ENCODE measurements at regions not wholly inside any gene's neighbourhood (a gene's known extent, or its start where the extent isn't known, plus 50 kb on each side); places are given as distances from the start of the nearest gene placed in this dataset.
A peak's percentile ranks its signal among the peaks of the same experiment; 100 is the strongest.
"Not testable (repeated sequence)": the region's sequence is repeated elsewhere in the genome, so short reads cannot be mapped to it uniquely, and the experiment has no call there.

- DNase-seq (ENCODE audit: low spot score), result no peak
Measured at GRCh38 chr16:80259290-80259805, 281.4 kb upstream of the DYNLRB2 start.

- no peak for DNase-seq (ENCODE audit: low spot score)
Measured at GRCh38 chr16:80258407-80258806, 282.4 kb upstream of the DYNLRB2 start.

DNA sequence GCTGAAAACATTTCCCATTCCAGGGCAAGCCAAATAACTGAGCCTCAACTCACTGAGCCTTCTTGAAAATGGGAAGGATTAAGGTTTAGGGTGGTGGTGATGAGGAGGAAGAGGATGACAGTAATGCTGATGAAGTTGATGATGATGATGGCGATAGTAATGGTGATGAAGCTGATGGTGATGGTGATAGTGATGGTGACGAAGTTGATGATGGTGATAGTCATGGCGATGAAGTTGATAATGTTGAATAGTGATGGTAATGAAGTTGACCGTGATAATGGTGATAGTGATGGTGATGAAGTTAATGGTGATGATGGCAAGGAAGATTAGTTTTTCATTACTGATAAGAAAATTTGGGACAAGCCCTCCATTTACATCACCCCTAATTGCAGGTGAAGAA lies 285.8 kb upstream of the DYNLRB2 start:
- no peak for DNase-seq (ENCODE audit: low spot score)

- DNase-seq (ENCODE audit: low spot score), result no peak
Measured at GRCh38 chr16:80253741-80254140, 287.1 kb upstream of the DYNLRB2 start.

GRCh38 chr16:80250381-80250780 lies 290.4 kb upstream of the DYNLRB2 start:
- no peak for DNase-seq (ENCODE audit: low spot score)

DNA sequence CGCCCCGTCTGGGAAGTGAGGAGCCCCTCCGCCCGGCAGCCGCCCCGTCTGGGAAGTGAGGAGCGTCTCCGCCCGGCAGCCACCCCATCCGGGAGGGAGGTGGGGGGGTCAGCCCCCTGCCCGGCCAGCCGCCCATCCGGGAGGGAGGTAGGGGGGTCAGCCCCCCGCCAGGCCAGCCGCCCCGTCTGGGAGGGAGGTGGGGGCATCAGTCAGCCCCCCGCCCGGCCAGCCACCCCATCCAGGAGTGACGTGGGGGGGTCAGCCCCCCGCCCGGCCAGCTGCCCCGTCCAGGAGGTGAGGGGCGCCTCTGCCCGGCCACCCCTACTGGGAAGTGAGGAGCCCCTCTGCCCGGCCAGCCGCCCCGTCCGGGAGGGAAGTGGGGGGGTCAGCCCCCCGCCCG lies 297.5 kb upstream of the DYNLRB2 start:
- not testable (repeated sequence) for DNase-seq (ENCODE audit: low spot score)

GRCh38 chr16:80242279-80242678 lies 298.5 kb upstream of the DYNLRB2 start:
- DNase-seq (ENCODE audit: low spot score), result not testable (repeated sequence)

DNA sequence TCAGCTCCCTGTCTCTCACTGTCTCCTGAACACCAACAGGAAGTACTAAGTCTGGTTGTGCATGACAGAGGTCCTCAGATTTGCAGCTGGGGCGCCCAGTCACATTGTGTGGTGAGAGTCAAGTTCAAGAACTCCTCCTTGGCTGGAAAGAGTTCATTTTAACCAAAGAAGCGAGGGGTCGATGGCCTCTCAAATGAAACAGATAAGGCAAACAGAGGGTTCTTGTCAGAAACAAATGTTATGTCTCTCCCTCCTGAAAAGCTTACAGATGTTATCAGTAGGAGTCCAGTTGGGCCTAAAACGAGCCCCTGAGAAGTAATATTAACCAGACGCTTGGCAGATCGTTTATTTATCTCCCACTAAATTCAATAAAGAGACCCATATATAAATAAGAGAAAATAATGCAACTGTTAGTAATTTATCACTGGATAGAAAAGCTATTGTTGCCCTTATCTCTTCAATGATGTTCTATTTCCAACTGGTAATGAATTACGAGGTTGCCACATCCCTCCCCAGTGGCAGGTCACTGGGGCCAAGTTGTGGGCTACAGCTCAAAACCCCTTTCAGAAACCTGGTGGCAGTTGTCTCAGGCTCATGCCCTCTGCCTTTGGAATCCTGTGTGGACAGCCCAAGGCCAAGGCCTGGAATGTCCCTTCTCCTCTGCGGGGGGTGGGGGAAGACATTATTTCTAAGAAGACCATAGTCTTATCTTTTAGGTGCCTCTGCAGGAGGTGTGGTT lies 307.5 kb upstream of the DYNLRB2 start:
- DNase-seq (ENCODE audit: low spot score), result no peak

GRCh38 chr16:80231888-80232287 lies 308.9 kb upstream of the DYNLRB2 start:
- DNase-seq (ENCODE audit: low spot score), result no peak

GRCh38 chr16:80231121-80231520 lies 309.7 kb upstream of the DYNLRB2 start:
- DNase-seq (ENCODE audit: low spot score), result no peak

DNA sequence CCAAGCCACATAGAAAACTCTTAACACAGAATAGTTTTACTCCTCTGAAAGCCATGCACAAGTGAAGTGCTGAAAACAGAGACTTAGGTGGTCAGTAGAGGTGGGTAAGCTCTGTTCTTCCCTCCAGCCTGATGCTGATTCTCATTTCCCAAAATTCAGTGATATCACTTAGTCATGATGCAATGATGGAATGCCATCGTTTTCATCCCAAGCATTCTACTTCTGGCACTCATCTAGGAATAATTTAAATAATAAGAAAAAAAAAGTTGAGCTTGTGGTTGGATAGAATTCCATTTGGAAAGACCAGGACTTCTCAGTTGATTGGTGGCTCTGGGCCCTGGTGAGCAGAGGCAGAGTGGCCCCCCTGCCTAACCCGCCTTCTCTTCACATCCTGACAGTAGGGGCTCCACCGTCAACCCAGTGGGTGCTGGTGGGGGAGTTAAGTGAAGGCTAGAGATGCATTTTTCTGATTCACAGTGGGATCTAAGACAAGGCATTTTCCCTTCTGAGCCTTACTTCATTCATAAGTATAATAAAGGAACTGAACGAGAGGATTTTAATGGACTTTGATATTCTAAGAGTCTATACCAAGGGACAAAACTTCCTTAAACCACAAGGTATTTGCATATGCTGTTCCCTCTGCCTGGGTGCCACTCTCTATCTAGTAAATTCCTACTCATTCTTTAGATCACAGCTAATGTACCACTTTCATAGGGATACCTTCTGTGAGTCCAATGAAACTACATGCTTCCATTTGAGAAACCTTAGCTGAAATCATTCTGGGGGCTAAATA lies 310.3 kb upstream of the DYNLRB2 start:
- DNase-seq (ENCODE audit: low spot score), result no peak

DNA sequence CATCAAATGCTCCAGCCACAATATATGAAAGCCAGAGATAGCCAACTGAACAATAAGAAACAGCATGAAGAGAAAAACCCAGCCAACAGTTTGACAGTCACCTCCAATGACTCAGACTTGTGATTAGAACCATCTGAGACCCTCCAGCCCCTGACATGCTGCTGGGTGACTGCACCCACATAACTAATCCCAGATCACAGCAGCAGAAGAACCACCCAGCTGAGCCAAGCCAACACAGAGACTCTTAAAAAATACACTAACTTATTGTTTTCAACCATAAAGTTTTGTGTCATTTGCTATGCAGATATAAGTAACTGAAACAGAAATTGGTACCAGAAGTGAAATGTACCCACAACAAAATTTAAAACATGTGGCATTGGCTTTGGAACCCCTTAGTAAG lies 314.3 kb upstream of the DYNLRB2 start:
- DNase-seq (ENCODE audit: low spot score), result no peak

DNA sequence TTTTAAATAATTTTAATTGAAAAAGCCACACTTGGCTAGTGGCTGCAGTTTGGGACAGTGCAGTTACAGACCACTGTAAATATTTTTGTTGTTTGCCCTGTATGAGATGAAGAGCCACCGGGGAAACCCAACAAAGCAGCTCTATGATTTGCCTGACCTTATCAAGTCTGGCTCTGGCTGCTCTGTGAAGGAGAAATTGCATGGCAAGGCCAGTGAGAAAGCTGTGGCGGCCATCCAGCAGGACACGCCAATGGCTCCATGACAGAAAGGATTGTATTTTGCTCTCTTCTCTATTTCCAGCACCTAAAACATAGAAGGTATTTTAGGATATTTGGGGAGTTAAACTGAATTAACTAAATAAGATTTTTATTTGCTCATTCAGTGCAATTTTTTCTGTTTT lies 330.0 kb upstream of the DYNLRB2 start:
- DNase-seq (ENCODE audit: low spot score), result no peak

GRCh38 chr16:80208743-80209142 lies 332.1 kb upstream of the DYNLRB2 start:
- DNase-seq (ENCODE audit: low spot score), result no peak

- no peak for DNase-seq (ENCODE audit: low spot score)
Measured at GRCh38 chr16:80208015-80208414, 332.8 kb upstream of the DYNLRB2 start.

DNA sequence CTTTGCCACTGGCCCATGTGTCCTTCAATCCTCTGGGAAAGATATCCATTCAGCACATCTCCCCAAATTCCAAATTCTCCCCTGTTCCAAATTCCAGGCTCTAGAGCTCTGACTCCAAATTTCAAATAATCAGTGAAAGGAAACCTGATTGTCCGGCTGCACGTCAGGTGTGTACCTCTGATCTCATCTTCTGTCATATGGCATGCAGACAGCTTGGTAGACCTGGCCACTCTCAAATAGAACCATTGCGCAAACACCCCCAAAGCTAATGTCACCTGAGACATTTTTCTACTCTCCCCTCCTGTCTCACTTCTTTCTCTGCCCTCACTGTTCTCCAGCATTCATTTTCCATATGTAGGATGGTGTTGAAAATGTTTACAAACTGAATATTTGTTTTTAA lies 337.0 kb upstream of the DYNLRB2 start:
- DNase-seq (ENCODE audit: low spot score), result no peak

GRCh38 chr16:80202831-80203413 lies 337.9 kb upstream of the DYNLRB2 start:
- DNase-seq (ENCODE audit: low spot score), result no peak

DNA sequence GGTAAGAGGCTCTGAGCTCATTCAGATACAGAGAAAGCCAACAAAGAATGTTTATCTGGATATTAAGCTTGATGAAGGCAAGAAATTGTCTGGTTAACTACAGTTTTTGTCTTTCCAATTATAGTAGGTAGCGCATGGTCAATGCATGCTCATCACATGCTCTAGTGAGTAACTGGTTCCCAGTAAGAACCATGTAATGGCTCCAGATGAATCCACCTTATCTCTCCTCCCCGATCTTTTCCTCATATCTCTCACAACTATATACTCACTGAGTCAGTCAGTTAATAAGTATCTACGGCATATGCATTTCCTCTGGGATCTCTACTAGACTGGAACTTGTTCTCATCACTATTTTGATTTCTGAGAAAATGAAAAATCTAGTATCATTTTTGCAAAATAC lies 340.7 kb upstream of the DYNLRB2 start:
- no peak for DNase-seq (ENCODE audit: low spot score)

DNA sequence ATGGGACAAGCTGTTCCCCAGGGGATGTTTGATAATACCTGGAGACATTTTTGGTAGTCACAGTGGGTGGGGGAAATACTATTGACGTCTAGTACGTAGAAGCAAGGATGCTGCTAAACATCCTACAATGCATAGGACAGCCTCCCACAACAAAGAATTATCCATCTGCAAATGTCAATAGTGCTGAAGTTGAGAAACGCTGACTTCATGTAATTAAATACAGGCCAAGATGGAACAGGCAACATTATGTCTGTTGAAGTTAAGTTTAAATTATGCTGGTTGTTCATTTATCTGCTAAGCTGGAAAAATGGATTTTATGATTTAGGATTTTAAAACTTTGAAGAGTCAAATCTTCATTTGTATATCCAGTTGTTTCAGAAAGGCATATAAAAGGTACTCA lies 341.2 kb upstream of the DYNLRB2 start:
- no peak for DNase-seq (ENCODE audit: low spot score)

- peak; percentile 61 for DNase-seq (ENCODE audit: low spot score)
Measured at GRCh38 chr16:80198311-80199299, 342.2 kb upstream of the DYNLRB2 start.

DNA sequence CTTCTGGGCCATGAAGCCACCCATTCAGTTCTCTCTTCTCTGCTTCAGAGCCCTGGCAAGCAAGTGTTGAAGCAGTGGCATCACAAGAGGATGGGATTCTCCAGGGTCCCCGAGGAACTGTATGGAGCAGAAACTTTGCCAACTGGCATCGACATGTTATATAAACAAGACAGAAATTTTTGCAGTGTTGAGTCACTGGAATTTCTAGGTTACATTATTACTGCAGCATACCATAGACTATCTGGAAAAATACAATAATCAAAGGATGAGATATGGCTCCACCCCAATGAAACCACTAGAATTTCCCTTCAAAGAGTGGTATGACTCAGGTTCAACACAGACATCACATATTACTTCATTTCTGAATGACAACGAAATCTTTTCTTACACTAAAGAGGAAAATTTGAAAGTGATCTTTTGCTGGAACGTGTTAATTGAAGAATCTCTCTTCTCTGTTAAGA lies 343.0 kb upstream of the DYNLRB2 start:
- peak; percentile 60 for DNase-seq (ENCODE audit: low spot score)
